ENCODE measurements at regions not wholly inside any gene's neighbourhood (a gene's known extent, or its start where the extent isn't known, plus 50 kb on each side); places are given as distances from the start of the nearest gene placed in this dataset.
"Not testable (repeated sequence)": the region's sequence is repeated elsewhere in the genome, so short reads cannot be mapped to it uniquely, and the experiment has no call there.

DNA sequence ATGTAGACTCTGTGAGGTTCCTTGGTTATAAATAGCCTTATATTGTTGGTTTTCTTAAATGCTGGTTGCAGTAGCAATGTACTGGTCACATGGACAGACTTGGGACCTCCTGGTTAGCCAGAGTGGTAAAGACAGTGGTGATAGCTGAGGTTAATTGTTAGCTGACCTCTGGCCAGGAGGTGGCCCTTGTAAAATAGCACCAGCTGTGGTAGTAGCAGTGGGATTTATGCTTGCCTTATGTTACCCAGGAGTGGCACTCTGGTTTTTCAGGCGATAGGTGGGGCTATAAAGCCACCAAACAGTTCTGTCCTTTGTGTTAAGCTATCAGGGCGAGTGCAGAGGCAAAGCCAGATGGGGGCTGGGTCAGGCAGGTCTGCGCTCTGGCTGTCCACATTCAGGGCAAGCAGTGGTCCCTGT, 94.8 kb upstream of the SRD5A2 start:
- DNase-seq (no peak), ATAC-seq (no peak)
- intact Hi-C loops (cut with DNase I): no loop called here

- intact Hi-C loops (cut with DNase I): no loop called here
- no peak for DNase-seq
- no peak for ATAC-seq
Observed at GRCh38 chr2:31674446-31674845, 93.7 kb upstream of the SRD5A2 start.

DNA sequence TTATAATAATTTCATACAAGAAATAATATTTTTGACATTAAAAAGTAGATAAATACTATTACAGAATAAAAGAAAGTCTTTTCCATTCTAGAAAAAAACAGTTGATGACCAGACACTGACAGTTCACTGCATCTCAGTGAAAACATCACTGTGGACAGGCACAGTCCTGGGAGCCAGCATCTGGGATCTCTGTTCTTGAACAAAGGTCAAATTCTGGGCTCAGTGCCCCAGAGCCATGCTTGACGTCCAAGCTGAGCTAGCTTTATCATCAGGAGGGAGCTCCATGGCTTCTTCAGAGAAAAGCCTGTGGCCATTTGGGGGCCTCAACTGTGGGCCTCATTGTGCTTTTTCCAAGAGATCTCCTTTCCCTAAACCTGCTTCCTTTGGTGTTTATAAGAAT, 86.1 kb upstream of the SRD5A2 start:
- intact Hi-C loops (cut with DNase I): no loop called here
- DNase-seq: no peak
- no peak for ATAC-seq

- no peak for ATAC-seq
- no peak for DNase-seq
- intact Hi-C loops (cut with DNase I): no loop called here
Observed at GRCh38 chr2:31664949-31665724, 84.4 kb upstream of the SRD5A2 start.

DNA sequence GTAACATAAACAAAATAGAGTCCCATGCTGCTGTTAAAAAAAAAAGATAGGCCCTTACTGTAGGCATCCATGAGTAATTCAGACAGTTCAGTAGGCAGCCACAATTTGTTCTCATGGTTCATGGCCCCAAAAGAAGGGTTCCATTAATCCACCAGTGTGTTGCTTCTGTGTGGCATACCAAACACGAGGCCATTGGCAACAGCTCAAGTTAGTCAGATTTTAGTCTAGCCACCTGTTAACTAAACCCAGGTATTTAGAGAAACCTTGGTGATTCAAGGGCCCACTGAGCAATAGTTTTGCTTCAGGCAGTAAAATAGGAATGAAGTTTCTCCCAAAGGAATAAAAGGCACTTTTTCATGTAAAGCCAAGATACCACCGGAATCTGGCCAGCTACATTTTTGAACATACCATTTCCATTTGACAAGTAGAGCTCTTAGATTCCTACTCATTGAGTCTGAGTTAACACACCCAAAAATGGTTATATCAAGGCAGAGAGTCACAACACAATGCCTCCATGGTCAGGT, 80.1 kb upstream of the SRD5A2 start:
- DNase-seq: no peak
- intact Hi-C loops (cut with DNase I): no loop called here
- no peak for ATAC-seq

DNA sequence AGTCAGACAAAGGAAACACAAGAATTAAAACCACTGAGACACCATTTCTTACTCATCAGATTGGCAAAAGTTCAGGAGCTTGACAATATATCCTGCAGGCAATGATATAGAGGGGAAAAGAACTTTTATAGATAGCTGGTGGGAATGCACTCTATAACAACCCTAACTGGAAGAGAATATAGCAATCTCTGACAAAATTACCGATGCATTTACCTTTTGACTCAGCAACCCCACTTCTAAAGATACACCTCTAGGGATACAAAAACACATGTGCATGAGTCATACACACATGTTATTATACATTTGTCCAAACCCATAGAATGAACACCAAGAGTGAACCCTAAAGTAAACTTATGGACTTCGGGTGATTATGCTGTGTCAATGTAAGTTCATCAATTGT, 79.4 kb upstream of the SRD5A2 start:
- no peak for DNase-seq
- ATAC-seq: no peak
- intact Hi-C loops (cut with DNase I): no loop called here

GRCh38 chr2:31654241-31654640, 73.5 kb upstream of the SRD5A2 start:
- ATAC-seq (peak in 1 of 2 donors; percentile 80), DNase-seq (no peak)
- intact Hi-C loops (cut with DNase I): no loop called here

- intact Hi-C loops (cut with DNase I): no loop called here
- ATAC-seq: no peak
Observed at GRCh38 chr2:31651736-31652135, 71.0 kb upstream of the SRD5A2 start.

DNA sequence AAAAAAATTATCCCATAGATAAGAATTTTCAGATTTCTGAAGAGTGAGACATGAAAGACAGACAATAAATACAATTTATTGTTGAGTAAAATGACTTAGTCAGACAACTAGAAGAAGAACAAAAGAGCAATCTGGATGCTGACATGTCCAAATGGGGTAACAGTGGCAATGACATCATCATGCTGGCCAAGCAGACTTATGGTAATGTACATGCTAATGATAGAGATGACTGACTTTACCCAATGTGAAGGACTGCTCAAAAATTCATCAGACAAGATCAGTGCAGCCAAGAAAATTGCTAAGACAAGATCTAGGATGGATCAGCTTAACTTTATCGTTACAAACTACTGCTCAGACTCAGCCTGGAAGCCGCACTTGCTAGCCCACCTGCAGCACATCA, 70.5 kb upstream of the SRD5A2 start:
- DNase-seq (no peak), ATAC-seq (no peak)
- intact Hi-C loops (cut with DNase I): no loop called here

More at GRCh38 chr2:31651736-31652135, 71.0 kb upstream of the SRD5A2 start:
- no peak for DNase-seq

- ATAC-seq (no peak), DNase-seq (no peak)
- intact Hi-C loops (cut with DNase I): no loop called here
Observed at GRCh38 chr2:31644551-31644950, 63.8 kb upstream of the SRD5A2 start.

DNA sequence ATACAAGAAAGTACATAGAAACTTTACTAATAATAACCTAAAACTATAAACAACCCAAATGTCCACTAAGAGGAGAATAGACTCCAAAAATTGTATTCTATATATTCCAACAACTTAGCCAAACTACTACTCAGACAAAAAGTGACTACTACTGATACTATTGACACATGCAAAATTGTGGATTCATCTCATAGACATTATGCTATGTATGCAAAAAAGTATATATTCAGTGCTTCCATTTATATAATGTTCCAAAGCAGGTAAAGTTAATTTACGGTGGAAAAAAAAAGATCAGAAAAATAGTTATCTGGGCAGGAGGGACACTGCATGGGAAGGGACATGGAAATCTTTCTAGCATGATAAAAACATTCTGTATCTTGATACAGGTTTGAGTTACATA, 62.0 kb upstream of the SRD5A2 start:
- DNase-seq: no peak
- intact Hi-C loops (cut with DNase I): no loop called here
- no peak for ATAC-seq

GRCh38 chr2:31632201-31632600, 51.5 kb upstream of the SRD5A2 start:
- ATAC-seq; DNase-seq; intact Hi-C loops (cut with DNase I): not testable (repeated sequence)
